Neural progenitor cell (in vitro differentiated cells): ENCODE measurements at regions not wholly inside any gene's neighbourhood (a gene's known extent, or its start where the extent isn't known, plus 50 kb on each side); places are given as distances from the start of the nearest gene placed in this dataset.

Experiments
- CTCF ChIP-seq: fragments of 200-600 bp; sonication (generic); IDR thresholded peaks from 2 replicates; pipeline ENCODE4 v1.5.1; 2017; ENCODE audit warnings: antibody characterized with exemption, mild to moderate bottlenecking
- EZH2 ChIP-seq: fragments of 200-600 bp; sonication (generic); IDR thresholded peaks from 2 replicates; pipeline ENCODE4 v1.6.1; 2017; ENCODE audit warnings: antibody characterized with exemption, mild to moderate bottlenecking, moderate library complexity
- EZH2phosphoT487 ChIP-seq: fragments of 200-600 bp; sonication (generic); IDR thresholded peaks from 2 replicates; pipeline ENCODE4 v1.6.1; 2017; ENCODE audit warnings: antibody characterized with exemption

DNA sequence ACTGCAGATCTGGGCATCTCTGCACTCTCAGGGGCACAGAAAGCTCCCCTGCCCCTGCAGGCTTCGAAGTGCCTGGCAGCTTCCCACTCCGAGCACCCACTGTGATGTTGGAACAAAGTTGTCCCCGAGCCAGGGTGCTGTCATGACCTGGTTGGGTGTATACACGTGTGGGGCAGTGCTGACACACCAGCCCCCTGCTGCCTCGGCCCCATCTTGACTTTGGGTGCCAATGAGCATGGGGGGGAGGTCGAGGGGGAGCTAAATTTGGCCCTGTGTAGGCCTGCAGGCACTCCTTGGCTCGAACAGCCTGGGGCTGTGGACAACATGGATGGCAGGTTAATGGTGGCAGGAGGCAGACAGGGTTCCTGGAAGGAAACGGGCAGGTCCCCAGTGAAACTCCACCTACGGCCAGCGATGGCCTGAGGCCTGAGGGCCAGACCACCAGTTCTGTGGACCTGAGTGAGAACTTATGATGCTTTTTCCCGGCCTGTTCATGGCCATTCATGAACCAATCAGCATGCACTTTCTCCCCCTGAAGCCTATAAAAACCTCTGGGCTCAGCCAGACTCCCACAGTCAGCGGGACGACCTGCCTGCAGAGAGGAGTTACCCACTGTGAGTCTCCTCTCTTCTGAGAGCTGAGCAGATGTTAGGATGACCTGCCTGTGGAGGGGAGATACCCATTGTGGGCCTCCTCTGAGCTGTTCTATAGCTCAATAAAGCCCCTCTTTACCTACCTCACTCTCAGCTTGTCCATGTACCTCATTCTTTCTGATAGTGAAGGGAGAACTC lies 1029.1 kb upstream of the GBE1 start:
- TF ChIP-seq CTCF (no peak), EZH2 (no peak), EZH2phosphoT487 (no peak)
